NCI-H82 treated with DMSO at 0.1 percent for 48 hours (cell line): ENCODE measurements at regions not wholly inside any gene's neighbourhood (a gene's known extent, or its start where the extent isn't known, plus 50 kb on each side); places are given as distances from the start of the nearest gene placed in this dataset.
A peak's percentile ranks its signal among the peaks of the same experiment; 100 is the strongest.

Experiments
- DNase-seq: peaks from one replicate; lab custom pipeline; 2025; ENCODE audit not compliant: unreplicated experiment; lab: John Stamatoyannopoulos, UW

DNA sequence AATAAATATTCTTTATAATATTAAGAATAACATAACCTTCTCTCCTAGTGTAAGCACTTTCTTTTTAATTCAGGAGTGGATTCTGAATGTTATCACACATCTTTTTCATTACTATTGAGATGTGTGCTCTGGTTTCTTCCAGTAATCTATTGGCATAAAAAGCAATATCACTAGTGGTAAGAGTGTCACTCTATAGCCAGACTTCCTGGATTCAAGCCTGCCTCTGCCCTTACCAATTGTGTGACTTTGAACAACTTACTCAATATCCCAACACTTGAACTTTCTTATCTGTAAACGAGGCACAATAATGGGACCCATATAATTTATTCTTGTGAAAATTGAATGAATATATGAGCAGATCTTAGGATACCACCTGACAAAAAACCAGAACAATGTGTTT lies 71.0 kb downstream of the SEM1 start:
- no peak for DNase-seq

- no peak for DNase-seq
These were observed 72.1 kb downstream of the SEM1 start for GRCh38 chr7:96637522-96637921.

DNA sequence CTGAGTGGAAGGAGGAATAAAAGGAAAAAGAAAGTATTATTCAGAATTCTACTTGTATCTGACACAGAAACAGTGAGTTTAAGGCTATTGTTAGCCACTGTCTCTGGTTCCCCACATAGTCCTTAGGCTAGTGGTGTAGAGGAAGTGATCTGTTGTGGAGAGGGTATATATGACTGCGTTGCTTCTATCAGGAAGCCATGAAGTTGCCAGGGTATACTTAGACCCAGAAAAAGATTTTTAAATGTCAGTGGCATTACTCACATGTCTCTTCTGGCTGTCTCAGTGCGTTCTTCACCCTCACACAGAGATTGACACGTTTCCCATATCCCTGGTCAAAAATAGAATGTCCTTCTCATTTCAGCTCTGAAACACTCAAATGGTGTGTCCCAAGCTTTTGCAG lies 72.7 kb downstream of the SEM1 start:
- DNase-seq = no peak

- DNase-seq = no peak
These were observed 73.2 kb downstream of the SEM1 start for GRCh38 chr7:96636342-96636860.

DNA sequence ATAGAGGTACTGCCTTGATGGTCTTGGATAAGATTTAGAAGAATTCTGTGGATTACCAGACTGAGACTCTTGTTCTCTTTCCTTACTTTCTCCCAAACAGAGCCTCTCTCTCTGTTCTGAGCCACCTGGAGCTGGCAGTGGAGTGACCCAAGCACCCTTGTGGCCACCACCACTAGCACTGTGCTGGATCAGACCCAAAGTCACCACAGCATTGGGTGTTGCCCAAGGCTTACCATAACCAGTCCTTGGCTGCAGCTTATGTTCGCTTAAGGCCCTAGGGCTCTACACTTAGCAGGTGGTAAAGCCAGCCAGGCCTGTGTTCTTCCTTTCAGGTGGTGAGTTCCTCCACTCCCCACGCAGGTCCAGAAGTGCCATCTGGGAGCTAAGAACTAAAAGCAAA lies 79.8 kb downstream of the SEM1 start:
- no peak for DNase-seq

DNA sequence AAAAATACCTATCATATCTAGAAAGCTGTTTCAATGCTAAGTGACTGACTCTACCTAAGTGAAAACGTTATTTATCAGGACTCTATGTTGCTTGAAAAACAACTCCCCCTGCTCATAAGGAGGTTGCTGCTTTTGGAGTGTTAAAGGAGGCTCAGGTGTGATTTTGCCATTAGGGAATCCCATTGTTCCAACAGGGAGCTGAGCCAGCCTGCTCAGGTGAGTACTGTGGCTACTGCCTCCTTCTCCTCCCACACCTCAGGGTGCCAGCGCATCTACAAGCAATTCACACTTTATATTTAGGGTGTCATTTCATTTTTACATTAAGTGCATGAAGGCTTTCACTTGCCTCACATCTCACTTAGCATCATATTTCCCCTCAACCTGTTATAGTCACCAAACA lies 84.7 kb downstream of the SEM1 start:
- no peak for DNase-seq

GRCh38 chr7:96621932-96622331 lies 87.7 kb downstream of the SEM1 start:
- DNase-seq = no peak

GRCh38 chr7:96614154-96614867 lies 95.3 kb downstream of the SEM1 start:
- DNase-seq = no peak

DNA sequence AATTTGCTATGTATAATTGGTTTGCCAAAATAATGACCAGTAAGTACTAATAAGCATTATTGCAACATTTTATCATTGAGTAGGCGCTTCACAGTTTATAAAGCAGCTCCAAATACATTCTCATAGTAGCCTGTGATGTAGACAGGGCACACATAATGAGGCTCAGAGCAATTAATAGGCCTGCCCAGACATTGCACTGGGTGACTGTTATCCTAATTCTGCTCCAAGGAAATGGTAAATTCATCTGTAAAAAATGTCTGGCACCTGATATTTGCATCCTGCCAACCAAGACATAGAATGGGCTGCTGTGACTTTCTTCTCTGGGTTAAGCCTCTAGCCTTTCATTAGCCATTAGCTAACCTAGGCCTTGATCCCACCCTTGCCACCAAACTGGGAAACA lies 97.6 kb downstream of the SEM1 start:
- no peak for DNase-seq

- DNase-seq = no peak
These were observed 104.5 kb downstream of the SEM1 start for GRCh38 chr7:96605045-96605716.

- DNase-seq = peak; percentile 70
These were observed 110.2 kb downstream of the SEM1 start for GRCh38 chr7:96599288-96599936.

- DNase-seq = peak; percentile 96
These were observed 111.2 kb downstream of the SEM1 start for GRCh38 chr7:96598421-96598820.

DNA sequence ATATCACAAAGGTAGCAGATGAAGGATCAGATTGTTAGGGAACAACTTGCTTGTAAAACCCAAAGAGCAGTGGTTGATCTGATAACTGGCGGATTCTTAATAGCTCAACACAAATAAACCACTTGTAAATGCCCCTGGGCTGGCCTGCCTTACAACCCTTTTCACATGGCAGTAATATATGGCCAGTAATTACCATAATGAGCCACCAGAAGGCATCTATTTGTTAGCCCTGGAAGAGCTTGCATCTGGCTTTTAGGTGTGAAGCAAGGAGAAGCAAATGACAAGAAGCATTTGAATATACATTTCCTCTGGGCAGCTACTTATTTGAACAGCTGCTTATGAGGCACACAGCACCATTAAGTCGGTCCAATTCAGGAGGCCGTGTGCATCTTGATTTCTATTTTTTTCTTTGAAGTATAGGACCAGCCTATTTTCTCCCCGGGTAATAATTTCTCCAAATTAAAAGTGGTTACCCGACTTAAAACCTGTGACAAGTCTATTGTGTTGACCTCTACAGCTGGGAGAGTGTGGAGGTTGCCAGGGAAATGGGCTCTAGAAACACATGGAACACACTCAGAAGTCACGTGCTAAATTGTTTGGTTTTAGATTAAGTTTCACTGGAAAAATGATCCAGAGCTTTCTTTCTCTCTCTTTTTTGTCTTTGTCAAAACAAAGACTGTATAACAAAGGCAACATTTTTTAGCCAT lies 113.4 kb downstream of the SEM1 start:
- DNase-seq = peak; percentile 45

DNA sequence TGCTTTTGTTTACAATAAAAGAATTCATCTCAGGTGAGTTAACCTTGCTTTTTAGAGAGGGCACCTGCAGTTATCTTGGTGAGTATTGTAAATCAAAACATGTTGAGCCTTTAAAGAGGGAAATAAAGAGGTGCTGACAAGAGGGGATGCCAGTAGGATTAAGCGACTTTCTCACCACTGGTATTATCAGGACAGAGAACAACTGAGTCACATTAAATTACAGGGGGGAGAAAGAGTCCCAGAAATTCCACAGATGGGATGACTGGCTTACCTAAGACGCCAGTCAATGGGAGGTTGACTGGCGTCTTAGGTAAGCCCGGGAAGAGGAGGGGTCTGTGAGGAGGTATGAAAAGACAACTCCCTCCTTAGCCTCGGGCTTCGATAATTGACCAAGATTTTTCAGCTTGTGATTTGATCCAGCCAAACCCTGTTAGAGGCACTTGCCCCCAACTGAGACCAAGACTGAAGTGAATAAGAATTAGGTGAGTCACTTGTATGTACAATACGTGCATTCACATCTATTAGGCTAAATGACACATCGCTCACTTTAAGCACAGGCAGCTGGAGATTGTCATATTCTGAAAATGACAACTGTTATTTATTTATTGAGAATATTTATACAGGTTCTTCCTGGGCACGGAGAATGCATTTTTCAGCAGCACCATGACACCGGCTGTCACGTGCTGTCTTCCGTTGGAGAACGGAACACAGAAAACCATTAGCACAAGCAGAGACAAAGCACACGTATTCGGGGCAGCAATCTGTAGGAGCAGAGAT lies 117.6 kb downstream of the SEM1 start:
- DNase-seq = no peak

DNA sequence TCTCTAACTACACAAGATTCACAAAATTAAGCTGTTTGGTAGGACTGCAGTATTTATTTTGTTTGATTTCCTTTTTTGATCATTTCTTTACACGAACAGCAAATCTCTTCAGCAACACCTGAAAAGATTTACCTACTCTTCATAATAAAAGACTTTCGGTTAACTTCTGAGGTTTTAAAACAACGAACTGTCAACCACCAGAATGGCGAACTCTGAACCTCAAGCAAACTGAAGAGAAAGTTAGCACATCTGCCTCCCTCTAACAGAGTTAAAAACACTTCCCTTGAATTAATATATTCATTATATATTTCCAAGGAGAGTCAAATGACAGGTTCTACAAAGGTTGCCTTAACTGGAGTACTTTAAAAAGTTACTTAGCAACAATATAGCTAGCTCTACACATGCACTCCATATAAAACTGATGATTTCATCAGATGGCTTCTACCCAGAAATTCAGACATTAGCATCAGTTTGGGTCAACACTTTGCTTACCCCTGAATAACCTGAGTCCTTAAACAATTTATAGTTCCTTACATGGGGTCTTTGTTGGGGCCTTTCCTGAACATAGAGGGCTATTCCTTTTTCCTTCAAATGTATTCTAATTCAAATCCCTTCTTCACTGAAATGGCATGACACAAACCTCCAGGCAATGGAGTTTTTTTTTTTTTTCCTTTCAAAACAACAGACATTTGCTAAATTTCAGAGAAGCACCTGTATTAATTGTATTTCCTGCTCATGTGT lies 118.3 kb downstream of the SEM1 start:
- no peak for DNase-seq

DNA sequence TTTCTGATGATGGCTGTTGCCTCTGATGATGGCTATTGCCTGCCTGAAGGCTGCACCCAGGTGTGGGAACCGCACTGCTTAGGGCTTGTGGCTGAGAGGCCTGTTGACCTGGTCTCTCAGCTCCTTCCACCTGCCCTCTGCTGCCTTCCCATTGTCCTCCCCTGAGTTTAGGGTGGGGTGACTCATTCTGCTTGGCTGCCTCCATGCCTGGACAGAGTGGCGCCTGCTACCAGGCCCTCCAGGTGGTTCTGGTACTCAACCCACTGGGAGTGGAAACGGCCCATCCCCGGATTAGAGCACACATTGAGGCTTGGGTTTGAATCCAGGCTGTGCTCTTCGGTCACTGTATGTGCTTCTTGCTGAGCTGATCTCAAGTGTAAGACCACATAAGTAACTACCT lies 120.6 kb downstream of the SEM1 start:
- no peak for DNase-seq

DNA sequence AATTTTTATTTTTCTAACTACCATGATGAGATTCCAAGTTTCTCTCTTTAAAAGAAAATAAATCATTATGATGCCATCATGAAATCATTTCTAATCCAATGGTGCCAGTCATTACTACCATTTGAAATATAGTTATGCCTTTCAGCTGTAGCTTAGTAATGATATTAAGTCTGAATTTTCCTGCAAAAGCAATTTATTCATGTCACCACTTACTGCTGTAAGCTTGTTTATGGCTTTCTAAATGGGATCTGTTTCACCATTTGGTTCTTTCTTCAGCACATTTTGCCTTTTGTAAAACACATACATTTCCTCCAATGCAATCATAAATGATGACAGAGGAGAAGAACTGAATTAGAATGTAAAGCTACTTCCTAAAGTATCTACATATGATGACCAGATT lies 130.5 kb downstream of the SEM1 start:
- no peak for DNase-seq

DNA sequence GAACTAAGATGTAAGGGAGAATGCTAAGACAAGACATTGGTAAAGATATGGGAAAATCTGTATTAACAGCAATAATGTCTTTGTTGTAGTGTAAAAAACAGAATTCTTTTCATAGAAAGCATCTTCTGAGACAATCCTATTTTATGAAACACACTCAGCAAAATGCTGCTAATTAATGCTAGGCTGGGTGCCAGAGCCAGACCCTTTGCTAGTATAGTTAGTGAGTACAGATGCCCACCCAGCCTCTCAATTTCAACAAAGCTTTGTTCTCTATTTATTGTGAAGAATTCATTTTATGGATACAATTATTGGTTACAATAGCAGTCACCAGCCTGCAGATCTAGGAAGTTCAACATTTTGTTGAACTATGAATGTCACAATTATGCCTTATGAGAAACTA lies 131.0 kb downstream of the SEM1 start:
- no peak for DNase-seq

GRCh38 chr7:96563409-96563808 lies 146.2 kb downstream of the SEM1 start:
- DNase-seq = no peak

GRCh38 chr7:96562966-96563365 lies 146.7 kb downstream of the SEM1 start:
- no peak for DNase-seq
